Nucleus accumbens (tissue), 56 donors: ENCODE measurements at regions not wholly inside any gene's neighbourhood (a gene's known extent, or its start where the extent isn't known, plus 50 kb on each side); places are given as distances from the start of the nearest gene placed in this dataset.
A peak's percentile ranks its signal among the peaks of the same experiment; 100 is the strongest.

ENCODE experiments used
- DNase-seq, 56 donors: peaks; one replicate each; lab custom pipeline; 2025; lab: John Stamatoyannopoulos, UW

- peak in 1 of 56 donors; percentile 48 for DNase-seq
These were observed 85.9 kb upstream of the PPARA start for GRCh38 chr22:46064228-46064965.

GRCh38 chr22:46064966-46065666 lies 85.2 kb upstream of the PPARA start:
- DNase-seq = no peak

- no peak for DNase-seq
These were observed 84.5 kb upstream of the PPARA start for GRCh38 chr22:46065691-46066454.

- DNase-seq = no peak
These were observed 83.6 kb upstream of the PPARA start for GRCh38 chr22:46066691-46067090.

- no peak for DNase-seq
These were observed 82.9 kb upstream of the PPARA start for GRCh38 chr22:46067159-46068111.

GRCh38 chr22:46068181-46068592 lies 82.1 kb upstream of the PPARA start:
- no peak for DNase-seq

- DNase-seq = peak in 1 of 56 donors; percentile 28
These were observed 81.5 kb upstream of the PPARA start for GRCh38 chr22:46068593-46069491.

- DNase-seq = peak in 50 of 56 donors; percentile 39 to 93 (median 83)
These were observed 80.7 kb upstream of the PPARA start for GRCh38 chr22:46069521-46070214.

GRCh38 chr22:46070215-46070802 lies 80.0 kb upstream of the PPARA start:
- no peak for DNase-seq

- DNase-seq = peak in 24 of 56 donors; percentile 70 to 98 (median 90)
These were observed 79.4 kb upstream of the PPARA start for GRCh38 chr22:46070803-46071450.

- peak in 54 of 56 donors; percentile 55 to 98 (median 89) for DNase-seq
These were observed 78.7 kb upstream of the PPARA start for GRCh38 chr22:46071451-46072109.

GRCh38 chr22:46072110-46072881 lies 78.0 kb upstream of the PPARA start:
- DNase-seq = peak in 2 of 56 donors; percentile 59

GRCh38 chr22:46072981-46073682 lies 77.2 kb upstream of the PPARA start:
- DNase-seq = no peak

GRCh38 chr22:46073683-46074504 lies 76.4 kb upstream of the PPARA start:
- DNase-seq = peak in 14 of 56 donors; percentile 34 to 75 (median 54)
